Astrocyte (in vitro differentiated cells and primary cell): ENCODE measurements at regions not wholly inside any gene's neighbourhood (a gene's known extent, or its start where the extent isn't known, plus 50 kb on each side); places are given as distances from the start of the nearest gene placed in this dataset.

Source experiments
- DNase-seq: peaks from one replicate; pipeline ENCODE4 v3.0.0-alpha.2; 2010; ENCODE audit warnings: low read depth
- FAIRE-seq: peaks from 2 replicates; lab custom pipeline; 2011; peaks lifted over from hg19 to GRCh38; lab: Jason Lieb, UNC
- H2AFZ ChIP-seq: 2 replicates; pipeline ENCODE4 v1.6.0; 2012; ENCODE audit warnings: low read depth, low read length, inconsistent platforms
- H3K27ac ChIP-seq: 2 replicates; pipeline ENCODE4 v1.5.1; 2011; ENCODE audit warnings: low read depth, low read length, inconsistent platforms
- H3K27me3 ChIP-seq: 2 replicates; pipeline ENCODE4 v1.6.0; 2011; ENCODE audit warnings: low read length, inconsistent platforms; ENCODE audit not compliant: insufficient read depth
- H3K36me3 ChIP-seq: 2 replicates; pipeline ENCODE4 v1.5.1; 2011; ENCODE audit warnings: low read length, inconsistent platforms; ENCODE audit not compliant: insufficient read depth
- H3K4me1 ChIP-seq: 2 replicates; pipeline ENCODE4 v1.5.1; 2011; ENCODE audit warnings: low read length, inconsistent platforms; ENCODE audit not compliant: insufficient read depth
- H3K4me2 ChIP-seq: 2 replicates; pipeline ENCODE4 v1.6.0; 2012; ENCODE audit warnings: low read length, inconsistent platforms
- H3K4me3 ChIP-seq: 2 replicates; pipeline ENCODE4 v1.5.1; 2011; ENCODE audit warnings: low read depth, mild to moderate bottlenecking, low read length, inconsistent platforms; ENCODE audit not compliant: insufficient read depth
- H3K79me2 ChIP-seq: 2 replicates; pipeline ENCODE4 v1.6.0; 2012; ENCODE audit warnings: mild to moderate bottlenecking, low read length, inconsistent platforms; ENCODE audit not compliant: insufficient read depth
- H3K9ac ChIP-seq: 2 replicates; pipeline ENCODE4 v1.6.0; 2012; ENCODE audit warnings: mild to moderate bottlenecking, low read length, inconsistent platforms
- H3K9me3 ChIP-seq: 2 replicates; pipeline ENCODE4 v1.5.1; 2012; ENCODE audit warnings: low read depth, mild to moderate bottlenecking, low read length, inconsistent platforms; ENCODE audit not compliant: insufficient read depth
- H4K20me1 ChIP-seq: 2 replicates; pipeline ENCODE4 v1.6.0; 2012; ENCODE audit warnings: low read length, inconsistent platforms; ENCODE audit not compliant: insufficient read depth
- H3K27ac Mint-ChIP-seq: one replicate; pipeline ENCODE4 v1.8.0; 2021; ENCODE audit warnings: mild to moderate bottlenecking, mixed read lengths; ENCODE audit not compliant: unreplicated experiment
- H3K27me3 Mint-ChIP-seq: one replicate; pipeline ENCODE4 v1.8.0; 2021; ENCODE audit warnings: low read depth, mixed read lengths; ENCODE audit not compliant: unreplicated experiment
- H3K36me3 Mint-ChIP-seq: one replicate; pipeline ENCODE4 v1.8.0; 2021; ENCODE audit warnings: low read depth, mixed read lengths; ENCODE audit not compliant: unreplicated experiment
- H3K4me1 Mint-ChIP-seq: one replicate; pipeline ENCODE4 v1.8.0; 2021; ENCODE audit warnings: low read depth, mixed read lengths; ENCODE audit not compliant: unreplicated experiment
- H3K4me3 Mint-ChIP-seq: one replicate; pipeline ENCODE4 v1.8.0; 2021; ENCODE audit warnings: mild to moderate bottlenecking, moderate library complexity, mixed read lengths; ENCODE audit not compliant: unreplicated experiment
- H3K9me3 Mint-ChIP-seq: one replicate; pipeline ENCODE4 v1.8.0; 2021; ENCODE audit warnings: mild to moderate bottlenecking, mixed read lengths; ENCODE audit not compliant: unreplicated experiment
- EZH2 ChIP-seq: IDR thresholded peaks from 2 replicates; pipeline ENCODE4 v1.6.1; 2012; ENCODE audit warnings: mild to moderate bottlenecking, low read length, inconsistent platforms; ENCODE audit not compliant: insufficient read depth
- TF ChIP-seq, protein P1 (sequence below): IDR thresholded peaks from 2 replicates; pipeline ENCODE4 v1.5.1; 2011; ENCODE audit warnings: low read depth, mild to moderate bottlenecking, inconsistent platforms, low read length, moderate library complexity; ENCODE audit not compliant: insufficient read depth

- H3K4me1 ChIP-seq, result no peaks in the 10 kb centered on the region
- H4K20me1 ChIP-seq, result no peaks in the 10 kb centered on the region
- no peak overlapping the region for H3K4me3 ChIP-seq
- Mint-ChIP-seq H3K4me3 (no peak overlapping the region), H3K27ac (no peak overlapping the region), H3K27me3 (peaks cover 4% of the 10 kb centered on the region), H3K9me3 (peaks cover 5% of the 10 kb centered on the region), H3K4me1 (no peaks in the 10 kb centered on the region), H3K36me3 (no peaks in the 10 kb centered on the region)
- TF ChIP-seq EZH2, result no peak
- TF ChIP-seq, protein P1, sequence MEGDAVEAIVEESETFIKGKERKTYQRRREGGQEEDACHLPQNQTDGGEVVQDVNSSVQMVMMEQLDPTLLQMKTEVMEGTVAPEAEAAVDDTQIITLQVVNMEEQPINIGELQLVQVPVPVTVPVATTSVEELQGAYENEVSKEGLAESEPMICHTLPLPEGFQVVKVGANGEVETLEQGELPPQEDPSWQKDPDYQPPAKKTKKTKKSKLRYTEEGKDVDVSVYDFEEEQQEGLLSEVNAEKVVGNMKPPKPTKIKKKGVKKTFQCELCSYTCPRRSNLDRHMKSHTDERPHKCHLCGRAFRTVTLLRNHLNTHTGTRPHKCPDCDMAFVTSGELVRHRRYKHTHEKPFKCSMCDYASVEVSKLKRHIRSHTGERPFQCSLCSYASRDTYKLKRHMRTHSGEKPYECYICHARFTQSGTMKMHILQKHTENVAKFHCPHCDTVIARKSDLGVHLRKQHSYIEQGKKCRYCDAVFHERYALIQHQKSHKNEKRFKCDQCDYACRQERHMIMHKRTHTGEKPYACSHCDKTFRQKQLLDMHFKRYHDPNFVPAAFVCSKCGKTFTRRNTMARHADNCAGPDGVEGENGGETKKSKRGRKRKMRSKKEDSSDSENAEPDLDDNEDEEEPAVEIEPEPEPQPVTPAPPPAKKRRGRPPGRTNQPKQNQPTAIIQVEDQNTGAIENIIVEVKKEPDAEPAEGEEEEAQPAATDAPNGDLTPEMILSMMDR, result no peak
- H3K27me3 ChIP-seq, result no peaks in the 10 kb centered on the region
- no peak for DNase-seq
- H3K27ac ChIP-seq, result no peak overlapping the region
- H3K4me2 ChIP-seq, result no peak overlapping the region
- no peaks in the 10 kb centered on the region for H3K36me3 ChIP-seq
- FAIRE-seq, result no peak
- H3K79me2 ChIP-seq, result no peaks in the 10 kb centered on the region
- H3K9ac ChIP-seq, result no peak overlapping the region
- no peaks in the 10 kb centered on the region for H3K9me3 ChIP-seq
- H2AFZ ChIP-seq, result no peak overlapping the region
Observed at GRCh38 chr7:54955696-54956420, 63.0 kb upstream of the EGFR start.

- no peak overlapping the region for H2AFZ ChIP-seq
- no peaks in the 10 kb centered on the region for H3K9me3 ChIP-seq
- H3K27ac ChIP-seq, result no peak overlapping the region
- H3K36me3 ChIP-seq, result no peaks in the 10 kb centered on the region
- Mint-ChIP-seq H3K4me3 (no peak overlapping the region), H3K27ac (no peak overlapping the region), H3K4me1 (no peaks in the 10 kb centered on the region), H3K9me3 (peaks cover 2% of the 10 kb centered on the region), H3K27me3 (peaks cover 4% of the 10 kb centered on the region), H3K36me3 (no peaks in the 10 kb centered on the region)
- H3K4me3 ChIP-seq, result no peak overlapping the region
- H3K4me2 ChIP-seq, result no peak overlapping the region
- no peaks in the 10 kb centered on the region for H3K4me1 ChIP-seq
- no peak for DNase-seq
- TF ChIP-seq, protein P1, result no peak
- no peak for TF ChIP-seq EZH2
- H3K9ac ChIP-seq, result no peak overlapping the region
- no peaks in the 10 kb centered on the region for H3K79me2 ChIP-seq
- no peaks in the 10 kb centered on the region for H4K20me1 ChIP-seq
- no peak for FAIRE-seq
- no peaks in the 10 kb centered on the region for H3K27me3 ChIP-seq
Observed at GRCh38 chr7:54956865-54957264, 62.0 kb upstream of the EGFR start.

DNA sequence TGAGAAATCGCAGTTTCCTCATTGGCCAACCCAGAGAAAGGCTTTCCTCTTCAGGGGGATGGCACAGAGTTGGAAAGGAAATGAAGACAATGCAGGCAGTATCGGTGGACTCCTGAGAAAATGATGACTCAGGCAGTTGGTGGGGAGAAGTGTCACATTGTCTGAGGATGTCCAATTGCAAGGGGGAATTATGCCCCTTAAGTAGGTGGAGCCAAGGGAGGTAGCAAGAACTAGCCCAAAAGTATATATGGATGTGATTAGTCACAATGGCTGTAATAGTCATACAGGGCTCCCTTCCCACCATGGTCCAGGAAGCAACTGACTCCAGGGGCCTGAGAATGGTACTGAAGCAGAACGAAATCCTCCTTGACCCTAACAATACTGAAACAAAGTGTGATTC lies 58.3 kb upstream of the EGFR start:
- no peaks in the 10 kb centered on the region for H3K4me1 Mint-ChIP-seq
- H3K27ac ChIP-seq, result no peak overlapping the region
- no peaks in the 10 kb centered on the region for H4K20me1 ChIP-seq
- H3K4me3 ChIP-seq, result no peak overlapping the region
- H3K4me3 Mint-ChIP-seq, result no peak overlapping the region
- no peaks in the 10 kb centered on the region for H3K79me2 ChIP-seq
- no peak overlapping the region for H3K27ac Mint-ChIP-seq
- no peak overlapping the region for H3K4me2 ChIP-seq
- no peak for TF ChIP-seq EZH2
- TF ChIP-seq, protein P1, result no peak
- H3K9me3 ChIP-seq, result no peaks in the 10 kb centered on the region
- H2AFZ ChIP-seq, result no peak overlapping the region
- no peaks in the 10 kb centered on the region for H3K36me3 ChIP-seq
- no peaks in the 10 kb centered on the region for H3K4me1 ChIP-seq
- FAIRE-seq, result no peak
- H3K36me3 Mint-ChIP-seq, result no peaks in the 10 kb centered on the region
- H3K27me3 ChIP-seq, result no peaks in the 10 kb centered on the region
- H3K27me3 Mint-ChIP-seq, result peaks cover 2% of the 10 kb centered on the region
- H3K9ac ChIP-seq, result no peak overlapping the region
- DNase-seq, result peak; percentile 33
- H3K9me3 Mint-ChIP-seq, result peaks cover 2% of the 10 kb centered on the region
